GM19463 (cell line): ENCODE measurements at regions not wholly inside any gene's neighbourhood (a gene's known extent, or its start where the extent isn't known, plus 50 kb on each side); places are given as distances from the start of the nearest gene placed in this dataset.

Experiments
- ATAC-seq: cut with Tn5 transposase; IDR thresholded peaks from one replicate; pipeline ENCODE4 v1.9.1; 2021; ENCODE audit warnings: mild to moderate bottlenecking, moderate library complexity; ENCODE audit not compliant: unreplicated experiment

GRCh38 chr11:23542816-23543215, 682.5 kb upstream of the CCDC179 start:
- ATAC-seq = no peak

GRCh38 chr11:23543651-23544222, 683.5 kb upstream of the CCDC179 start:
- ATAC-seq = no peak

- no peak for ATAC-seq
These were observed 691.4 kb upstream of the CCDC179 start for GRCh38 chr11:23551706-23552105.

- no peak for ATAC-seq
These were observed 693.7 kb upstream of the CCDC179 start for GRCh38 chr11:23554002-23554401.

GRCh38 chr11:23555085-23555484, 694.8 kb upstream of the CCDC179 start:
- ATAC-seq = no peak

GRCh38 chr11:23556163-23556750, 696.0 kb upstream of the CCDC179 start:
- ATAC-seq = no peak

GRCh38 chr11:23563591-23563990, 703.3 kb upstream of the CCDC179 start:
- no peak for ATAC-seq

GRCh38 chr11:23564370-23564769, 704.1 kb upstream of the CCDC179 start:
- ATAC-seq = no peak

GRCh38 chr11:23569134-23569533, 708.9 kb upstream of the CCDC179 start:
- peak; percentile 32 for ATAC-seq

GRCh38 chr11:23569547-23569946, 709.3 kb upstream of the CCDC179 start:
- ATAC-seq = peak; percentile 50

GRCh38 chr11:23570828-23571227, 710.6 kb upstream of the CCDC179 start:
- ATAC-seq = no peak

GRCh38 chr11:23573429-23573828, 713.2 kb upstream of the CCDC179 start:
- no peak for ATAC-seq

GRCh38 chr11:23574149-23574548, 713.9 kb upstream of the CCDC179 start:
- no peak for ATAC-seq

GRCh38 chr11:23577296-23577695, 717.0 kb upstream of the CCDC179 start:
- no peak for ATAC-seq

- no peak for ATAC-seq
These were observed 725.3 kb upstream of the CCDC179 start for GRCh38 chr11:23585416-23586104.

GRCh38 chr11:23586173-23586572, 725.9 kb upstream of the CCDC179 start:
- ATAC-seq = no peak

- no peak for ATAC-seq
These were observed 730.5 kb upstream of the CCDC179 start for GRCh38 chr11:23590596-23591308.

GRCh38 chr11:23594755-23595154, 734.5 kb upstream of the CCDC179 start:
- no peak for ATAC-seq

GRCh38 chr11:23604966-23605365, 744.7 kb upstream of the CCDC179 start:
- no peak for ATAC-seq

- ATAC-seq = no peak
These were observed 745.9 kb upstream of the CCDC179 start for GRCh38 chr11:23606191-23606590.

GRCh38 chr11:23611726-23612125, 751.5 kb upstream of the CCDC179 start:
- no peak for ATAC-seq

- ATAC-seq = no peak
These were observed 760.3 kb upstream of the CCDC179 start for GRCh38 chr11:23620617-23621016.
